Pancreas (tissue), 10 donors: ENCODE measurements at regions not wholly inside any gene's neighbourhood (a gene's known extent, or its start where the extent isn't known, plus 50 kb on each side); places are given as distances from the start of the nearest gene placed in this dataset.
"Not testable (repeated sequence)": the region's sequence is repeated elsewhere in the genome, so short reads cannot be mapped to it uniquely, and the experiment has no call there.

ENCODE experiments used
- ATAC-seq, 4 donors: fragments of 200-7000 bp; cut with Tn5 transposase; one replicate each; pipeline versions ENCODE4 v1.8.0 to v1.9.1; 2020; ENCODE audit warnings: mild to moderate bottlenecking in 4 of 4, moderate library complexity in 4 of 4
- DNase-seq, 6 donors: peaks; one replicate each; pipeline ENCODE4 v3.0.0-alpha.2; 2020
- FAIRE-seq: peaks from 2 replicates; lab custom pipeline; 2012; peaks lifted over from hg19 to GRCh38; lab: Jason Lieb, UNC
- H3K27ac ChIP-seq, 4 donors: fragments of 200-600 bp; sonication (generic); 1 replicate in 3 of 4; 2 replicates in 1 of 4; pipeline versions ENCODE4 v1.5.0 to v1.8.0; 2020
- H3K27me3 ChIP-seq, 4 donors: fragments of 200-600 bp; one replicate each; pipeline ENCODE4 v1.8.0; 2021
- H3K36me3 ChIP-seq, 3 donors: fragments of 200-600 bp; sonication (generic) in 1 of 3; one replicate each; pipeline versions ENCODE4 v1.5.0 to v1.8.0; 2020 to 2021
- H3K4me1 ChIP-seq, 3 donors: fragments of 200-600 bp; one replicate each; pipeline ENCODE4 v1.8.0; 2021
- H3K4me3 ChIP-seq, 4 donors: fragments of 200-600 bp; sonication (generic) in 2 of 4; one replicate each; pipeline versions ENCODE4 v1.5.0 to v1.8.0; 2020 to 2021
- H3K9me3 ChIP-seq, 4 donors: fragments of 200-600 bp; one replicate each; pipeline ENCODE4 v1.8.0; 2021
- CTCF ChIP-seq, 4 donors: fragments of 200-600 bp; sonication (generic) in 3 of 4; IDR thresholded peaks; one replicate each; pipeline versions ENCODE4 v1.5.0 to v1.8.0; 2021; ENCODE audit warnings: antibody characterized with exemption in 4 of 4
- WGBS, 2 donors: extraction: QIAGEN DNeasy Blood & Tissue Kit; methylation state at CpG; one replicate each; pipeline ENCODE4 v1.1.7; 2013; 5-methylcytosine and 5-hydroxymethylcytosine counted together
- intact Hi-C, 3 donors: fragments of 100-400 bp; cut with DNase I; formaldehyde crosslinking; loops; one replicate each; pipeline versions ENCODE4 v1.11.1 to v1.14.2; 2022
- donor health status: healthy with polysubstance abuse.
- donor health status: DM: no; HTN: no; CAD: no; lungs with moderate emphysema.
- donor health status: DM: no; HTN: no; CAD: no.
- donor health status: control.
- donor health status: control.
- donor health status: Bipolar disorder and iron deficiency.
- donor health status: DM: yes; HTN: yes; CAD: no.
- donor health status: DM: no; HTN: no; CAD: no.
- donor health status: DM: no; HTN: no; CAD: no.
- donor health status: DM: yes; HTN: yes; CAD: no.

GRCh38 chr15:59812889-59813288 is 123.8 kb upstream of the BNIP2 start:
- DNase-seq, result no peak
- Histone ChIP-seq H3K4me3 (no peak overlapping the region), H3K9me3 (no peaks in the 10 kb centered on the region), H3K27ac (no peak overlapping the region), H3K27me3 (peaks cover 0 to 18% (median 0%) of the 10 kb centered on the region in 4 donors), H3K36me3 (no peaks in the 10 kb centered on the region), H3K4me1 (no peaks in the 10 kb centered on the region)
- TF ChIP-seq CTCF (IDR thresholded peaks at IDR 0.05), result no peak
- no peak for ATAC-seq
- WGBS, 2 donors, result 22 to 33% methylated on average over 1 of the region's 1 CpG
- intact Hi-C loops, result no loop called here
- no peak for FAIRE-seq

DNA sequence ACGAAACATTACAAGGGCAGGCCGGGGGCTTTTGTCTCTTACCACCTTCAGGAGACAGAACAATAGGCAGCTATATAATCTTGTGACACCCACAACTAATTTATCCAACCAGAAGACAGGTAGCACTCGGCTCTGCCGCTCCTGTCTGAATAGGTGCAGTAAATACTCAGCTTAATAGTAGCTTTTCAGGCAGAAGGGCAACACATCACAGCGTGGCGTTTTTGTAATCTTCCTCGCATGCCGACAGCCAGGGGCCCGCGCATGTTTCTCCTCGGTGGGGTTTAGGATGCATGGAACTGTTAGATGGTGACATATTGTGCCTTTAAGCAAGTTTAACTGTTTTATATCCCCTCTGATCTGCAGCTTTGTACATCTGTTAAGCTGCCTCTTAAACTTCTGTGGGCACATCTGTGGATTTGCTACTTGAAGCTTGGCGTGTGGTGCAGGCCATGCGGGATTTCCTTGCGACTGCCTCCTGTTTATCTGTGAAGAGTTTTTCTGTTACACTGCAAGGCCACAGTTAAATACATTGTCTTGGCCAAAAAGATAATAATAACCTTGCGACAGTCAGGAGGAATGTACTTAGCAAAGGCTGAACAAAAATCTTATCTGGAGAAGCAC is 123.2 kb upstream of the BNIP2 start:
- intact Hi-C loops, result no loop called here
- 26 to 28% methylated on average over 15 of the region's 15 CpGs for WGBS, 2 donors
- FAIRE-seq (no peak), DNase-seq (no peak), ATAC-seq (no peak)
- no peaks in the 10 kb centered on the region for H3K9me3 ChIP-seq
- H3K27ac ChIP-seq, result no peak overlapping the region
- no peaks in the 10 kb centered on the region for H3K4me1 ChIP-seq
- H3K27me3 ChIP-seq, result peaks cover 0 to 18% (median 0%) of the 10 kb centered on the region in 4 donors
- H3K36me3 ChIP-seq, result no peaks in the 10 kb centered on the region
- no peak for TF ChIP-seq CTCF (IDR thresholded peaks at IDR 0.05)
- H3K4me3 ChIP-seq, result no peak overlapping the region

DNA sequence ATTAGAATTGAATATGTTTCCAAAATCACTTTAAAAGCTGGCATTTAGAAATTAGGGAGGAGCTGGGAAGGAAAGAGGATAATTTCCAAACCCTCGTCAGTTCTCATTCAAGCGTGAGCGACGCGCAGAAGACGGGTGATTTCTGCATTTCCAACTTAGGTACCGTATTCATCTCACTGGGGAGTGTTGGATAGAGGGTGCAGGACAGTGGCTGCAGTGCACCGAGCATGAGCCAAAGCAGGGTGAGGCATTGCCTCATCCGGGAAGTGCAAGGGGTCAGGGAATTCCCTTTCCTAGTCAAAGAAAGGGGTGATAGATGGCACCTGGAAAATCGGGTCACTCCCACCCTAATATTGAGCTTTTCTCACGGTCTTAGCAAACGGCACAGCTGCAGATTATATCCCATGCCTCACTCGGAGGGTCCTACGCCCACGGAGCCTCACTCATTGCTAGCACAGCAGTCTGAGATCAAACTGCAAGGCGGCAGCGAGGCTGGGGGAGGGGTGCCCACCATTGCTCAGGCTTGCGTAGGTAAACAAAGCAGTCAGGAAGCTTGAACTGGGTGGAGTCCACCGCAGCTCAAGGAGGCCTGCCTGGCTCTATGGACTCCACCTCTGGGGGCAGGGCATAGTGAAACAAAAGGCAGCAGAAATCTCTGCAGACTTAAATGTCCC is 114.3 kb upstream of the BNIP2 start:
- H3K27ac ChIP-seq, H3K27me3 ChIP-seq, FAIRE-seq, H3K36me3 ChIP-seq, H3K4me3 ChIP-seq, ATAC-seq, intact Hi-C loops, H3K4me1 ChIP-seq, DNase-seq, H3K9me3 ChIP-seq: not testable (repeated sequence)
- WGBS, 2 donors, result 38 to 40% methylated on average over 19 of the region's 19 CpGs

DNA sequence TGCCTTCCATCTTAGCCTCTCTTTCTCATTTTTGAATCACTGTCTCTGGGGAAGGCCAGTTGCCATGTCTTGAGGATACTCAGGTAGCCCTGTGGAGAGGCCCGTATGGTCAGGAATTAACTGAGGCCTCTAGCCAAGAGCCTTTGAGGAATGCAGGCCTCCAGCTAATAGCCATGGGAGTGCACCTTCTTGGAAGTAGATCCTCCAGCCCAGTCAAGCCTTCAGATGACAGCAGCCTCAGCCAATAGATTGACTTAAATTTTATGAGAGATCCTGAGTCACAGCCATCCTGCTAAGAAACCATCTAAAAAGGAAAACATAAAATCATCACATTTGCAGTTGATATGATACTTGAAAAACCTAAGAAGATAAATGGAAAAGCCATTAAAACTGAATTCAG is 112.5 kb upstream of the BNIP2 start:
- ATAC-seq (no peak), DNase-seq (no peak), FAIRE-seq (no peak)
- Histone ChIP-seq H3K36me3 (no peaks in the 10 kb centered on the region), H3K4me1 (no peaks in the 10 kb centered on the region), H3K27ac (no peak overlapping the region), H3K9me3 (no peaks in the 10 kb centered on the region), H3K27me3 (peaks cover 0 to 6% (median 1%) of the 10 kb centered on the region in 4 donors), H3K4me3 (no peak overlapping the region)
- WGBS, 2 donors, result 78% methylated on average over 1 of the region's 1 CpG
- TF ChIP-seq CTCF (IDR thresholded peaks at IDR 0.05), result no peak
- intact Hi-C loops, result no loop called here

DNA sequence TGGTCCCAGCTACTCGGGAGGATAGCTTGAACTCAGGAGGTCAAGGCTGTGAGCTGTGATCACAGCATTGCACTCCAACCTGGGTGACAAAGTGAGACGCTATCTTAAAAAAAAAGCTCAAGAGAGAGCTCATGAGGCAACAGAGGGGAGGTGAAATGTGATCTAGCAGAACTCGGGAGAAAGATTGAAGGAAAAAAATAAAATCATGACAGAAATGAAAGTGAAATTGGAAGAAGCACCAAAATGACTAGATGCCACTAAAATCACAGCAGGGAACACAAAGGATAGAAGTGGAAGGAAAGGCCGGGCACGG is 109.4 kb upstream of the BNIP2 start:
- ATAC-seq (no peak), FAIRE-seq (no peak), DNase-seq (no peak)
- WGBS, 2 donors, result 36 to 39% methylated on average over 5 of the region's 5 CpGs
- Histone ChIP-seq H3K36me3 (no peaks in the 10 kb centered on the region), H3K27me3 (peaks cover 0 to 8% (median 3%) of the 10 kb centered on the region in 4 donors), H3K4me1 (no peaks in the 10 kb centered on the region), H3K9me3 (no peaks in the 10 kb centered on the region), H3K4me3 (no peak overlapping the region), H3K27ac (no peak overlapping the region)
- TF ChIP-seq CTCF (IDR thresholded peaks at IDR 0.05), result no peak
- intact Hi-C loops, result no loop called here
